DND-41 (cell line): ENCODE measurements at regions not wholly inside any gene's neighbourhood (a gene's known extent, or its start where the extent isn't known, plus 50 kb on each side); places are given as distances from the start of the nearest gene placed in this dataset.

Experiments used
- ATAC-seq: fragments of 200-7000 bp; cut with Tn5 transposase; 3 replicates; pipeline ENCODE4 v1.9.1; 2021; ENCODE audit warnings: low read depth; ENCODE audit not compliant: insufficient read depth
- DNase-seq: peaks from one replicate; pipeline ENCODE4 v3.0.0-alpha.2; 2020
- H2AFZ ChIP-seq: 2 replicates; pipeline ENCODE4 v1.6.0; 2012; ENCODE audit warnings: low read depth, low read length
- H3K27ac ChIP-seq: 2 replicates; pipeline ENCODE4 v1.5.1; 2012; ENCODE audit warnings: low read length, inconsistent platforms
- H3K27me3 ChIP-seq: fragments of 200-600 bp; sonication (generic); 2 replicates; pipeline ENCODE4 v1.6.0; 2012; ENCODE audit warnings: low read length, mild to moderate bottlenecking, inconsistent platforms; ENCODE audit not compliant: insufficient read depth, poor library complexity
- H3K36me3 ChIP-seq: 2 replicates; pipeline ENCODE4 v1.5.1; 2012; ENCODE audit warnings: low read length, inconsistent platforms; ENCODE audit not compliant: insufficient read depth
- H3K4me1 ChIP-seq: 2 replicates; pipeline ENCODE4 v1.5.1; 2012; ENCODE audit warnings: mild to moderate bottlenecking, low read length; ENCODE audit not compliant: insufficient read depth
- H3K4me2 ChIP-seq: 2 replicates; pipeline ENCODE4 v1.6.0; 2012; ENCODE audit warnings: mild to moderate bottlenecking, moderate library complexity, low read length, inconsistent platforms; ENCODE audit not compliant: insufficient read depth
- H3K4me3 ChIP-seq, 2 experiments: fragments of 200-600 bp in 1 of 2; shearing (Covaris generic) in 1 of 2; 2 replicates each; pipeline ENCODE4 v1.5.1; 2012 to 2016; ENCODE audit warnings: inconsistent platforms in 2 of 2, low read length in 2 of 2, mild to moderate bottlenecking in 2 of 2, low read depth in 1 of 2, moderate library complexity in 1 of 2
- H3K79me2 ChIP-seq: 2 replicates; pipeline ENCODE4 v1.6.0; 2012; ENCODE audit warnings: low read length, inconsistent platforms; ENCODE audit not compliant: insufficient read depth
- H3K9ac ChIP-seq: 2 replicates; pipeline ENCODE4 v1.6.0; 2012; ENCODE audit warnings: low read depth, mild to moderate bottlenecking, inconsistent platforms, low read length, moderate library complexity
- H3K9me3 ChIP-seq: 2 replicates; pipeline ENCODE4 v1.5.1; 2012; ENCODE audit warnings: low read length, moderate library complexity, mild to moderate bottlenecking, inconsistent platforms; ENCODE audit not compliant: insufficient read depth, severe bottlenecking
- H4K20me1 ChIP-seq: 2 replicates; pipeline ENCODE4 v1.6.0; 2012; ENCODE audit warnings: low read length; ENCODE audit not compliant: insufficient read depth
- EZH2 ChIP-seq: IDR thresholded peaks from 3 replicates; pipeline ENCODE4 v1.6.1; 2012; ENCODE audit warnings: borderline replicate concordance, low read depth, mild to moderate bottlenecking, moderate library complexity, low read length, inconsistent platforms; ENCODE audit not compliant: severe bottlenecking
- TF ChIP-seq, protein P1 (sequence below): IDR thresholded peaks from 2 replicates; pipeline ENCODE4 v1.5.1; 2012; ENCODE audit warnings: borderline replicate concordance, low read length, moderate library complexity, mild to moderate bottlenecking; ENCODE audit not compliant: poor library complexity, severe bottlenecking; ENCODE audit errors: extremely low read depth

DNA sequence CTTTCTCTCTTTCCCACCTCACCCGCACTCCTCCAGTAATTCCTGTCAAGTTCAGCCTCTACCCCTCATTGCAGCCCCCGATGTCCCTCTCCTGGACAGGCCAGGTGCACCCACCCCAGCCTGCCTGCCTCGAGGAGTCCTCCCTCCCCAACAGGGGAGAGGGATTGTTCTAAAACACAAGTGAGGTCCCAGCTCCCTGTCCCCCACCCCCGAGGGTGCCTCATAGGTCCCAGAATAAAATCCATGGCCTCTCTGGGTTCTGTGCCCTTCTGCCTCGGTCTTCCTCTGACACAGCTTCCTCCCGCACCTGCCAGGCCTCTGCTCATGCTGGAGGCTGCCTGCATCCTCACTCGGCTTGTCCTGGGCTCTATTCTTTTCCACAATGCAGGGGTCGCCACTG lies 720.1 kb downstream of the BRD1 start:
- H3K27ac ChIP-seq: no peak overlapping the region
- no peaks in the 10 kb centered on the region for H3K4me1 ChIP-seq
- ATAC-seq (no peak), DNase-seq (no peak)
- H3K27me3 ChIP-seq: peaks cover 18% of the 10 kb centered on the region
- H3K36me3 ChIP-seq: no peaks in the 10 kb centered on the region
- TF ChIP-seq, protein P1, sequence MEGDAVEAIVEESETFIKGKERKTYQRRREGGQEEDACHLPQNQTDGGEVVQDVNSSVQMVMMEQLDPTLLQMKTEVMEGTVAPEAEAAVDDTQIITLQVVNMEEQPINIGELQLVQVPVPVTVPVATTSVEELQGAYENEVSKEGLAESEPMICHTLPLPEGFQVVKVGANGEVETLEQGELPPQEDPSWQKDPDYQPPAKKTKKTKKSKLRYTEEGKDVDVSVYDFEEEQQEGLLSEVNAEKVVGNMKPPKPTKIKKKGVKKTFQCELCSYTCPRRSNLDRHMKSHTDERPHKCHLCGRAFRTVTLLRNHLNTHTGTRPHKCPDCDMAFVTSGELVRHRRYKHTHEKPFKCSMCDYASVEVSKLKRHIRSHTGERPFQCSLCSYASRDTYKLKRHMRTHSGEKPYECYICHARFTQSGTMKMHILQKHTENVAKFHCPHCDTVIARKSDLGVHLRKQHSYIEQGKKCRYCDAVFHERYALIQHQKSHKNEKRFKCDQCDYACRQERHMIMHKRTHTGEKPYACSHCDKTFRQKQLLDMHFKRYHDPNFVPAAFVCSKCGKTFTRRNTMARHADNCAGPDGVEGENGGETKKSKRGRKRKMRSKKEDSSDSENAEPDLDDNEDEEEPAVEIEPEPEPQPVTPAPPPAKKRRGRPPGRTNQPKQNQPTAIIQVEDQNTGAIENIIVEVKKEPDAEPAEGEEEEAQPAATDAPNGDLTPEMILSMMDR: no peak
- H4K20me1 ChIP-seq: peaks cover 3% of the 10 kb centered on the region
- H3K4me2 ChIP-seq: no peak overlapping the region
- H3K79me2 ChIP-seq: no peaks in the 10 kb centered on the region
- no peak overlapping the region for H2AFZ ChIP-seq
- no peaks in the 10 kb centered on the region for H3K9me3 ChIP-seq
- H3K4me3 ChIP-seq: no peak overlapping the region
- no peak overlapping the region for H3K9ac ChIP-seq

DNA sequence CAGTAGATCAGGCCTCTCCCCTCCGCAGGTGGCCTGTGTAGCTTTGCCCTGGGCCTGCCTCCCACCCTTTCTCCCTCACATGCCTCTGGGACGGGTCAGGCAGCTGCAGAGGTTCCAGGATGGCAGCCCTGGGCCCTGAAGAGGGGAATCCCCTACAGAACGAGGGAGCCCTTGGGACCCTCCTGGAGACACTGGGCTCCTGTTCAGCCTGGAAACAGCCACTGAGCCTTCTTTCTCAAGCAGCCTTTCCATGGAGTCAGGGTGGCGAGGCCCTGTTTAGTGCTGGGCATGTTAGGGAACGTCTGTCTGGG lies 720.9 kb downstream of the BRD1 start:
- H3K4me1 ChIP-seq: no peaks in the 10 kb centered on the region
- TF ChIP-seq, protein P1: no peak
- no peak for TF ChIP-seq EZH2
- ATAC-seq (no peak), DNase-seq (no peak)
- no peak overlapping the region for H3K4me3 ChIP-seq
- peaks cover 3% of the 10 kb centered on the region for H4K20me1 ChIP-seq
- H3K79me2 ChIP-seq: no peaks in the 10 kb centered on the region
- H3K27ac ChIP-seq: no peak overlapping the region
- H3K9me3 ChIP-seq: no peaks in the 10 kb centered on the region
- H3K9ac ChIP-seq: no peak overlapping the region
- H2AFZ ChIP-seq: no peak overlapping the region; the same call in 1 of the 2 replicates
- peaks cover 18% of the 10 kb centered on the region for H3K27me3 ChIP-seq
- H3K36me3 ChIP-seq: no peaks in the 10 kb centered on the region
- H3K4me2 ChIP-seq: no peak overlapping the region

DNA sequence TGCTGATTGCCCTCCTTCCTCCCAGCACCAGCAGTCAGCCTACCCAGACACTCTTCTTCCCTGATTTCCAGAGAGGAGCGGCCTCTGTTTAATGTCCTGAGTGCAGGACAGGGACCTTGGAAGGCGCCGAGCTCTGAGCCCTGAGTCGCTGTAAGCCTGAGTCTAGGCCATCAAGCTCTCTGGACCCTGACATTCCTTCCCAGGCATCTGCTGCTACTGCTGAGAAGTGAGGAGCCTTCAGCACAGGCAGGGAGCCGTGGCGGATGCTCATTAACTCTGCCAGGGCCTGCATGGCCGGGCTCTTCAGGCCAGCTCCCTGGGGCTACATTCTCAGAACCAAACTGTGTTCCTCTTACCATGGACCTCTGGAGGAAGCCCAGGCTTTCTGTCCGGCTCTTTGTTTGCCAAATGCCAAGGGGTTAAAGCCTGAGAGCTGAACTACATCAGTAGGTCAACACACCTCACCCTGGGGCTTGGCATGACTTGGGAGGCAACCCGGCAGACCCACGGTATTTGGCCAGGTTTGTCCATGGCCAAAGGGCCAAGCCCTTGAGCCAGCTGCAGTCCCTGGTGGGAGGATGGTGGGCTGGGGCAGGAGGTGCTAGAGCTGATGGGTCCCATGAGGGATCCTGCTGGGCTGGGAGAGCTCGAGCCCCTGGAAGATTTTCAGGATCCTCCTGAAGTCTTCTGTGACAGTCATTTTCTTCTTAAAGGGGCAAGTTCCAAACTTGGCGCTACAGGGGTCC lies 721.4 kb downstream of the BRD1 start:
- no peaks in the 10 kb centered on the region for H3K9me3 ChIP-seq

More for the DNA sequence above, 721.4 kb downstream of the BRD1 start:
- Histone ChIP-seq H3K27ac (no peak overlapping the region), H3K4me2 (no peak overlapping the region), H4K20me1 (peaks cover 3% of the 10 kb centered on the region), H3K79me2 (no peaks in the 10 kb centered on the region), H3K4me1 (no peaks in the 10 kb centered on the region), H3K27me3 (peaks cover 18% of the 10 kb centered on the region), H3K36me3 (no peaks in the 10 kb centered on the region), H2AFZ (no peak overlapping the region), H3K9ac (no peak overlapping the region), H3K4me3 (no peak overlapping the region)
- DNase-seq (no peak), ATAC-seq (no peak)
- TF ChIP-seq, protein P1: no peak
- no peak for TF ChIP-seq EZH2
